ENCODE measurements at regions not wholly inside any gene's neighbourhood (a gene's known extent, or its start where the extent isn't known, plus 50 kb on each side); places are given as distances from the start of the nearest gene placed in this dataset.

- TF ChIP-seq CTCF (IDR thresholded peaks at IDR 0.05) (no peak), POLR2A (IDR thresholded peaks at IDR 0.05) (no peak), POLR2AphosphoS5 (IDR thresholded peaks at IDR 0.05) (no peak)
Measured at GRCh38 chr6:154887051-154887450, 108.1 kb upstream of the TIAM2 start.

Data from breast epithelium (tissue), 3 donors.